ENCODE measurements at regions not wholly inside any gene's neighbourhood (a gene's known extent, or its start where the extent isn't known, plus 50 kb on each side); places are given as distances from the start of the nearest gene placed in this dataset.

GRCh38 chr3:104245261-104245660, 1121.4 kb upstream of the ALCAM start:
- no peak for TF ChIP-seq POLR2AphosphoS5 (IDR thresholded peaks at IDR 0.05; ENCODE audit: insufficient read depth in 1 of 2, low read depth in 1 of 2)
- TF ChIP-seq CTCF (IDR thresholded peaks at IDR 0.05): no peak
